HG03159 (cell line): ENCODE measurements at regions not wholly inside any gene's neighbourhood (a gene's known extent, or its start where the extent isn't known, plus 50 kb on each side); places are given as distances from the start of the nearest gene placed in this dataset.
"Not testable (repeated sequence)": the region's sequence is repeated elsewhere in the genome, so short reads cannot be mapped to it uniquely, and the experiment has no call there.

Experiments used
- ATAC-seq: cut with Tn5 transposase; IDR thresholded peaks from one replicate; pipeline ENCODE4 v1.9.1; 2021; ENCODE audit warnings: mild to moderate bottlenecking, moderate library complexity; ENCODE audit not compliant: unreplicated experiment

- no peak for ATAC-seq
Observed at GRCh38 chr9:1535599-1535998, 479.5 kb upstream of the SMARCA2 start.

GRCh38 chr9:1536522-1537170 lies 478.5 kb upstream of the SMARCA2 start:
- peak; percentile 78 for ATAC-seq

- no peak for ATAC-seq
Observed at GRCh38 chr9:1538301-1538700, 476.8 kb upstream of the SMARCA2 start.

GRCh38 chr9:1539216-1539615 lies 475.9 kb upstream of the SMARCA2 start:
- no peak for ATAC-seq

- no peak for ATAC-seq
Observed at GRCh38 chr9:1550636-1551035, 464.5 kb upstream of the SMARCA2 start.

- no peak for ATAC-seq
Observed at GRCh38 chr9:1554081-1555035, 460.8 kb upstream of the SMARCA2 start.

GRCh38 chr9:1558666-1559065 lies 456.5 kb upstream of the SMARCA2 start:
- not testable (repeated sequence) for ATAC-seq

- ATAC-seq = no peak
Observed at GRCh38 chr9:1575939-1576338, 439.2 kb upstream of the SMARCA2 start.

- ATAC-seq = peak; percentile 97
Observed at GRCh38 chr9:1580215-1580614, 434.9 kb upstream of the SMARCA2 start.

- no peak for ATAC-seq
Observed at GRCh38 chr9:1581926-1582325, 433.2 kb upstream of the SMARCA2 start.

GRCh38 chr9:1591310-1591709 lies 423.8 kb upstream of the SMARCA2 start:
- ATAC-seq = no peak

GRCh38 chr9:1598270-1598669 lies 416.9 kb upstream of the SMARCA2 start:
- no peak for ATAC-seq

GRCh38 chr9:1599961-1600360 lies 415.2 kb upstream of the SMARCA2 start:
- ATAC-seq = no peak

GRCh38 chr9:1604942-1605560 lies 410.1 kb upstream of the SMARCA2 start:
- peak; percentile 79 for ATAC-seq

- no peak for ATAC-seq
Observed at GRCh38 chr9:1606253-1606652, 408.9 kb upstream of the SMARCA2 start.

- no peak for ATAC-seq
Observed at GRCh38 chr9:1612886-1613285, 402.3 kb upstream of the SMARCA2 start.

- no peak for ATAC-seq
Observed at GRCh38 chr9:1617419-1617818, 397.7 kb upstream of the SMARCA2 start.

GRCh38 chr9:1619915-1620710 lies 395.0 kb upstream of the SMARCA2 start:
- no peak for ATAC-seq

- no peak for ATAC-seq
Observed at GRCh38 chr9:1637401-1637800, 377.7 kb upstream of the SMARCA2 start.

- ATAC-seq = no peak
Observed at GRCh38 chr9:1639166-1639565, 376.0 kb upstream of the SMARCA2 start.

GRCh38 chr9:1647776-1648175 lies 367.4 kb upstream of the SMARCA2 start:
- ATAC-seq = no peak
